SK-N-SH (cell line): ENCODE measurements at regions not wholly inside any gene's neighbourhood (a gene's known extent, or its start where the extent isn't known, plus 50 kb on each side); places are given as distances from the start of the nearest gene placed in this dataset.

Experiments
- CTCF ChIA-PET: fragments of 300-600, 350-600 bp; formaldehyde crosslinking; extraction: SDS; loops from one replicate; lab custom pipeline; 2021; lab: Yijun Ruan, JAX
- POLR2A ChIA-PET: fragments of 350-600 bp; sonication (Branson Sonifier 250); formaldehyde crosslinking; extraction: SDS; loops from one replicate; lab custom pipeline; 2020; ENCODE audit warnings: antibody characterized with exemption, inconsistent platforms; lab: Yijun Ruan, JAX
- DNase-seq: peaks from one replicate; pipeline ENCODE4 v3.0.0; 2012
- H2AFZ ChIP-seq: fragments of 200-600 bp; sonication (generic); 2 replicates; pipeline ENCODE4 v1.8.1; 2016; ENCODE audit warnings: antibody characterized with exemption, mild to moderate bottlenecking, low read depth
- H3F3A ChIP-seq: fragments of 200-600 bp; sonication (generic); replicated peaks from 2 replicates; pipeline ENCODE3; 2016; ENCODE audit warnings: antibody characterized with exemption, mild to moderate bottlenecking; ENCODE audit not compliant: insufficient read depth
- H3K27ac ChIP-seq, 2 experiments: fragments of 200-500 bp in 1 of 2; fragments of 200-600 bp in 1 of 2; sonication (Bioruptor generic) in 1 of 2; sonication (generic), shearing (Covaris generic) in 1 of 2; 2 replicates each; pipeline versions ENCODE4 v1.5.1 to v1.6.1; 2014 to 2016; ENCODE audit warnings: low read depth in 2 of 2, inconsistent platforms in 1 of 2, low read length in 1 of 2, mild to moderate bottlenecking in 1 of 2, mixed read lengths in 1 of 2
- H3K27me3 ChIP-seq: fragments of 200-600 bp; sonication (generic), shearing (Covaris generic); 2 replicates; pipeline ENCODE4 v1.6.1; 2016; ENCODE audit warnings: mixed run types; ENCODE audit not compliant: insufficient read depth
- H3K36me3 ChIP-seq, 2 experiments: fragments of 200-500 bp in 1 of 2; fragments of 200-600 bp in 1 of 2; sonication (Bioruptor generic) in 1 of 2; sonication (generic) in 1 of 2; replicated peaks in 1 of 2; 2 replicates each; pipeline versions ENCODE3 to v1.5.1; 2014 to 2016; ENCODE audit warnings: low read length in 1 of 2, mild to moderate bottlenecking in 1 of 2; ENCODE audit not compliant: insufficient read depth in 2 of 2, control insufficient read depth in 1 of 2
- H3K4me1 ChIP-seq, 2 experiments: fragments of 200-500 bp in 1 of 2; fragments of 200-600 bp in 1 of 2; sonication (Bioruptor generic) in 1 of 2; sonication (generic), shearing (Covaris generic) in 1 of 2; 2 replicates each; pipeline versions ENCODE4 v1.5.1 to v1.6.1; 2014 to 2016; ENCODE audit warnings: low read depth in 1 of 2, low read length in 1 of 2, mixed run types in 1 of 2; ENCODE audit not compliant: insufficient read depth in 2 of 2, control insufficient read depth in 1 of 2
- H3K4me2 ChIP-seq: fragments of 200-600 bp; sonication (generic), shearing (Covaris generic); 2 replicates; pipeline ENCODE4 v1.6.1; 2017; ENCODE audit warnings: mixed run types
- H3K4me3 ChIP-seq, 2 experiments: fragments of 200-500 bp in 1 of 2; fragments of 200-600 bp in 1 of 2; sonication (Bioruptor generic) in 1 of 2; sonication (generic), shearing (Covaris generic) in 1 of 2; 2 replicates each; pipeline versions ENCODE4 v1.5.1 to v1.8.1; 2014 to 2016; ENCODE audit warnings: low read depth in 2 of 2, inconsistent platforms in 1 of 2, low read length in 1 of 2, mild to moderate bottlenecking in 1 of 2, mixed read lengths in 1 of 2, moderate library complexity in 1 of 2
- H3K79me2 ChIP-seq: fragments of 200-600 bp; sonication (generic); 2 replicates; pipeline ENCODE4 v1.8.1; 2017; ENCODE audit warnings: mild to moderate bottlenecking; ENCODE audit not compliant: insufficient read depth
- H3K9ac ChIP-seq: fragments of 200-600 bp; sonication (generic); 2 replicates; pipeline ENCODE4 v1.6.1; 2017; ENCODE audit warnings: mixed run types
- H3K9me2 ChIP-seq: fragments of 200-600 bp; sonication (generic); 2 replicates; pipeline ENCODE4 v1.6.1; 2017; ENCODE audit warnings: mixed run types
- H3K9me3 ChIP-seq: fragments of 200-600 bp; sonication (generic); 2 replicates; pipeline ENCODE4 v1.6.1; 2017; ENCODE audit warnings: mixed run types, mild to moderate bottlenecking, moderate library complexity
- H4K20me1 ChIP-seq: fragments of 200-600 bp; sonication (generic); 2 replicates; pipeline ENCODE4 v1.6.1; 2017; ENCODE audit warnings: mild to moderate bottlenecking, mixed run types; ENCODE audit not compliant: insufficient read depth
- CHD2 ChIP-seq: fragments of 150-350 bp; IDR thresholded peaks from 2 replicates; pipeline ENCODE4 v1.6.1; 2018; ENCODE audit warnings: low read length; ENCODE audit not compliant: partially characterized antibody
- CTCF ChIP-seq: fragments of 200-600 bp; sonication (generic); IDR thresholded peaks from 2 replicates; pipeline ENCODE4 v1.6.1; 2017; ENCODE audit warnings: antibody characterized with exemption, mild to moderate bottlenecking, moderate library complexity
- EP300 ChIP-seq, 2 experiments: IDR thresholded peaks; 2 replicates each; pipeline versions ENCODE4 v1.4.0 to v1.6.1; 2012; ENCODE audit warnings: borderline replicate concordance in 1 of 2, low read depth in 1 of 2, low read length in 1 of 2
- EZH2phosphoT487 ChIP-seq: fragments of 200-600 bp; sonication (generic); IDR thresholded peaks from 2 replicates; pipeline ENCODE4 v1.6.1; 2017; ENCODE audit warnings: low read depth, mixed run types, mild to moderate bottlenecking, antibody characterized with exemption, moderate library complexity, borderline replicate concordance
- FOXJ3 ChIP-seq: sonication (generic); formaldehyde crosslinking; IDR thresholded peaks from 2 replicates; pipeline ENCODE4 v1.5.1; 2020; ENCODE audit warnings: mild to moderate bottlenecking, missing genetic modification reagents
- GABPA ChIP-seq: IDR thresholded peaks from 2 replicates; pipeline ENCODE4 v1.4.0; 2012; ENCODE audit warnings: low read depth, mild to moderate bottlenecking
- GATA2 ChIP-seq: sonication (generic); formaldehyde crosslinking; IDR thresholded peaks from 2 replicates; pipeline ENCODE4 v1.5.0; 2020; ENCODE audit warnings: mild to moderate bottlenecking, missing genetic modification reagents
- JUND ChIP-seq: IDR thresholded peaks from 2 replicates; pipeline ENCODE4 v1.4.0; 2012
- MAX ChIP-seq: IDR thresholded peaks from 2 replicates; pipeline ENCODE4 v1.4.0; 2012; ENCODE audit warnings: low read depth
- MXI1 ChIP-seq: IDR thresholded peaks from 2 replicates; pipeline ENCODE4 v1.6.1; 2012; ENCODE audit warnings: mild to moderate bottlenecking, low read depth, low read length, improper control_type of control experiment
- NFIC ChIP-seq: IDR thresholded peaks from 2 replicates; pipeline ENCODE4 v1.4.0; 2012; ENCODE audit warnings: borderline replicate concordance
- PBX3 ChIP-seq: IDR thresholded peaks from 2 replicates; pipeline ENCODE4; 2012
- RCOR1 ChIP-seq: fragments of 150-350 bp; IDR thresholded peaks from 2 replicates; pipeline ENCODE4 v1.6.1; 2017; ENCODE audit warnings: antibody characterized with exemption, low read length
- REST ChIP-seq: IDR thresholded peaks from 2 replicates; pipeline ENCODE4 v1.6.1; 2012; ENCODE audit warnings: mild to moderate bottlenecking, low read depth, low read length, moderate library complexity
- SIN3A ChIP-seq: IDR thresholded peaks from 2 replicates; pipeline ENCODE4 v1.6.1; 2012; ENCODE audit warnings: low read depth, mild to moderate bottlenecking, low read length, moderate library complexity, borderline replicate concordance
- SMC3 ChIP-seq: IDR thresholded peaks from 2 replicates; pipeline ENCODE4 v1.6.1; 2012; ENCODE audit warnings: low read depth, low read length, improper control_type of control experiment
- USF1 ChIP-seq: IDR thresholded peaks from 2 replicates; pipeline ENCODE4 v1.4.0; 2012; ENCODE audit warnings: low read depth, borderline replicate concordance
- ZBTB33 ChIP-seq: IDR thresholded peaks from 2 replicates; pipeline ENCODE4 v1.4.0; 2012; ENCODE audit warnings: low read depth, borderline replicate concordance
- WGBS: methylation state at CpG from one replicate; pipeline ENCODE4 v1.1.6; 2017; ENCODE audit warnings: low lambda C conversion rate; 5-methylcytosine and 5-hydroxymethylcytosine counted together

GRCh38 chr6:140138311-140139010 is 764.0 kb upstream of the CITED2 start:
- POLR2A ChIA-PET = no interaction called here
- Histone ChIP-seq H3K27ac (no peak overlapping the region), H3K27me3 (no peaks in the 10 kb centered on the region), H3K9me2 (no peaks in the 10 kb centered on the region), H2AFZ (no peak overlapping the region), H4K20me1 (no peaks in the 10 kb centered on the region), H3K36me3 (peaks cover 0 to 6% of the 10 kb centered on the region in 2 experiments), H3K4me1 (no peaks in the 10 kb centered on the region), H3K79me2 (no peaks in the 10 kb centered on the region), H3K4me2 (no peak overlapping the region), H3F3A (no peaks in the 10 kb centered on the region), H3K9me3 (peaks cover 15% of the 10 kb centered on the region; the same call in 1 of the 2 replicates), H3K9ac (no peak overlapping the region), H3K4me3 (no peak overlapping the region)
- DNase-seq = no peak
- WGBS = 76% methylated on average over 5 of the region's 5 CpGs
- TF ChIP-seq USF1 (no peak), EP300 (IDR thresholded peaks at IDR 0.05; ENCODE audit: borderline replicate concordance in 1 of 2, low read depth in 1 of 2, low read length in 1 of 2) (no peak), NFIC (no peak), GABPA (no peak), JUND (no peak), PBX3 (no peak), RCOR1 (no peak), ZBTB33 (no peak), MAX (no peak), GATA2 (CRISPR knock-in tag) (no peak), MXI1 (no peak), FOXJ3 (CRISPR knock-in tag) (no peak)
- CTCF ChIA-PET = interaction anchor here (1.5 kb wide), 1 partner anchor 22 kb away, joined by 3 read pairs; no protein-coding TSS in a partner anchor

- H3K9me3 ChIP-seq = peaks cover 27% of the 10 kb centered on the region
- ChIA-PET CTCF (no interaction called here), POLR2A (no interaction called here)
- no peaks in the 10 kb centered on the region for H3F3A ChIP-seq
- H2AFZ ChIP-seq = no peak overlapping the region
- H3K9ac ChIP-seq = no peak overlapping the region
- no peaks in the 10 kb centered on the region for H3K9me2 ChIP-seq
- H3K27ac ChIP-seq = no peak overlapping the region
- H3K4me3 ChIP-seq = no peak overlapping the region
- no peaks in the 10 kb centered on the region for H4K20me1 ChIP-seq
- H3K4me1 ChIP-seq = no peaks in the 10 kb centered on the region
- H3K36me3 ChIP-seq = peaks cover 0 to 6% of the 10 kb centered on the region in 2 experiments
- no peaks in the 10 kb centered on the region for H3K27me3 ChIP-seq
- no peak for DNase-seq
- no peaks in the 10 kb centered on the region for H3K79me2 ChIP-seq
- H3K4me2 ChIP-seq = no peak overlapping the region
- no peak for TF ChIP-seq SIN3A
- no peak for TF ChIP-seq SMC3
- TF ChIP-seq REST = no peak
- no peak for TF ChIP-seq CTCF
- no peak for TF ChIP-seq JUND
- no peak for TF ChIP-seq EZH2phosphoT487
- no peak for TF ChIP-seq CHD2
- TF ChIP-seq RCOR1 = no peak
These were observed 759.8 kb upstream of the CITED2 start for GRCh38 chr6:140134224-140134623.
